Gastrocnemius medialis (tissue), 4 donors: ENCODE measurements at regions not wholly inside any gene's neighbourhood (a gene's known extent, or its start where the extent isn't known, plus 50 kb on each side); places are given as distances from the start of the nearest gene placed in this dataset.

ENCODE experiments used
- CTCF ChIP-seq, 5 experiments: fragments of 450-650 bp in 3 of 5; fragments of 200-600 bp in 2 of 5; sonication (generic) in 2 of 5; IDR thresholded peaks in 4 of 5; conservative IDR thresholded peaks in 1 of 5; 1 replicate in 4 of 5; 2 replicates in 1 of 5; pipeline ENCODE4 v1.5.1; 2016 to 2019; ENCODE audit warnings: antibody characterized with exemption in 5 of 5, mild to moderate bottlenecking in 3 of 5, moderate library complexity in 3 of 5
- POLR2A ChIP-seq, 2 donors: fragments of 450-650 bp; IDR thresholded peaks; one replicate each; pipeline ENCODE4 v1.6.1; 2017; ENCODE audit warnings: antibody characterized with exemption in 2 of 2, mild to moderate bottlenecking in 2 of 2, moderate library complexity in 2 of 2

GRCh38 chr14:38419579-38419978 is 163.7 kb upstream of the CLEC14A start:
- TF ChIP-seq CTCF (IDR thresholded peaks at IDR 0.05 in 4 of 5, conservative IDR thresholded peaks at IDR 0.05 in 1 of 5) (no peak), POLR2A (IDR thresholded peaks at IDR 0.05) (no peak)
